GM23248 (cell line): ENCODE measurements at regions not wholly inside any gene's neighbourhood (a gene's known extent, or its start where the extent isn't known, plus 50 kb on each side); places are given as distances from the start of the nearest gene placed in this dataset.

Experiments
- EZH2 ChIP-seq: fragments of 200-600 bp; sonication (generic); IDR thresholded peaks from 2 replicates; pipeline ENCODE4 v1.6.1; 2018; ENCODE audit warnings: antibody characterized with exemption, mild to moderate bottlenecking; ENCODE audit not compliant: insufficient read depth, poor library complexity, severe bottlenecking
- EZH2phosphoT487 ChIP-seq: fragments of 200-600 bp; sonication (generic); IDR thresholded peaks from 2 replicates; pipeline ENCODE4 v1.6.1; 2018; ENCODE audit warnings: antibody characterized with exemption, moderate library complexity, mild to moderate bottlenecking, low read depth; ENCODE audit not compliant: insufficient read depth

GRCh38 chr6:51480040-51480439, 607.4 kb downstream of the PKHD1 start:
- TF ChIP-seq EZH2phosphoT487 (no peak), EZH2 (no peak)
